ENCODE measurements at regions not wholly inside any gene's neighbourhood (a gene's known extent, or its start where the extent isn't known, plus 50 kb on each side); places are given as distances from the start of the nearest gene placed in this dataset.

- TF ChIP-seq BACH2 (CRISPR knock-in tag; IDR thresholded peaks at IDR 0.05; ENCODE audit: borderline replicate concordance), result no peak
- TF ChIP-seq RARB (CRISPR knock-in tag; IDR thresholded peaks at IDR 0.05), result no peak
- no peak for TF ChIP-seq POU6F1 (CRISPR knock-in tag; IDR thresholded peaks at IDR 0.05; ENCODE audit: borderline replicate concordance, low read depth)
- TF ChIP-seq ZC3H10 (CRISPR knock-in tag; IDR thresholded peaks at IDR 0.05), result no peak
- no peak for TF ChIP-seq PATZ1 (CRISPR knock-in tag; IDR thresholded peaks at IDR 0.05; ENCODE audit: borderline replicate concordance)
- TF ChIP-seq SNAI2 (CRISPR knock-in tag; IDR thresholded peaks at IDR 0.05), result no peak
- no peak for TF ChIP-seq GLIS3 (CRISPR knock-in tag; IDR thresholded peaks at IDR 0.05)
- no peak for TF ChIP-seq ZFP3 (CRISPR knock-in tag; IDR thresholded peaks at IDR 0.05)
- TF ChIP-seq CSRNP3 (CRISPR knock-in tag; IDR thresholded peaks at IDR 0.05), result no peak
- TF ChIP-seq ESRRG (CRISPR knock-in tag; IDR thresholded peaks at IDR 0.05), result no peak
- TF ChIP-seq ZFP30 (CRISPR knock-in tag; IDR thresholded peaks at IDR 0.05), result no peak
- no peak for TF ChIP-seq ARNTL (CRISPR knock-in tag; IDR thresholded peaks at IDR 0.05; ENCODE audit: borderline replicate concordance, low read depth)
- no peak for TF ChIP-seq TOX (CRISPR knock-in tag; IDR thresholded peaks at IDR 0.05; ENCODE audit: borderline replicate concordance)
- no peak for ATAC-seq
Observed at GRCh38 chr13:64525687-64526086, 2704.4 kb downstream of the PCDH9 start.

GRCh38 chr13:64510747-64511146 lies 2719.4 kb downstream of the PCDH9 start:
- ATAC-seq, result no peak
- no peak for TF ChIP-seq ZNF8 (CRISPR knock-in tag; IDR thresholded peaks at IDR 0.05)
- TF ChIP-seq OSR1 (CRISPR knock-in tag; IDR thresholded peaks at IDR 0.05), result no peak
- TF ChIP-seq TCF4 (CRISPR knock-in tag; IDR thresholded peaks at IDR 0.05; ENCODE audit: borderline replicate concordance), result no peak
- TF ChIP-seq SNAI2 (CRISPR knock-in tag; IDR thresholded peaks at IDR 0.05), result no peak
- TF ChIP-seq ZNF565 (CRISPR knock-in tag; conservative IDR thresholded peaks at IDR 0.05; ENCODE audit: low read depth), result no peak
- no peak for TF ChIP-seq ZC3H10 (CRISPR knock-in tag; IDR thresholded peaks at IDR 0.05)
- no peak for TF ChIP-seq ESRRG (CRISPR knock-in tag; IDR thresholded peaks at IDR 0.05)
- no peak for TF ChIP-seq CSDC2 (CRISPR knock-in tag; IDR thresholded peaks at IDR 0.05)
- TF ChIP-seq BACH2 (CRISPR knock-in tag; IDR thresholded peaks at IDR 0.05; ENCODE audit: borderline replicate concordance), result no peak
- no peak for TF ChIP-seq PATZ1 (CRISPR knock-in tag; IDR thresholded peaks at IDR 0.05; ENCODE audit: borderline replicate concordance)
- no peak for TF ChIP-seq POU6F1 (CRISPR knock-in tag; IDR thresholded peaks at IDR 0.05; ENCODE audit: borderline replicate concordance, low read depth)
- no peak for TF ChIP-seq ZNF70 (CRISPR knock-in tag; IDR thresholded peaks at IDR 0.05)
- TF ChIP-seq ISL1 (CRISPR knock-in tag; IDR thresholded peaks at IDR 0.05), result no peak
- no peak for TF ChIP-seq GLIS3 (CRISPR knock-in tag; IDR thresholded peaks at IDR 0.05)
- no peak for TF ChIP-seq ZFP3 (CRISPR knock-in tag; IDR thresholded peaks at IDR 0.05)
- no peak for TF ChIP-seq TOX (CRISPR knock-in tag; IDR thresholded peaks at IDR 0.05; ENCODE audit: borderline replicate concordance)

GRCh38 chr13:64506246-64506645 lies 2723.9 kb downstream of the PCDH9 start:
- no peak for ATAC-seq
- no peak for TF ChIP-seq ARNTL (CRISPR knock-in tag; IDR thresholded peaks at IDR 0.05; ENCODE audit: borderline replicate concordance, low read depth)
- TF ChIP-seq ZC3H10 (CRISPR knock-in tag; IDR thresholded peaks at IDR 0.05), result no peak
- no peak for TF ChIP-seq TOX (CRISPR knock-in tag; IDR thresholded peaks at IDR 0.05; ENCODE audit: borderline replicate concordance)
- TF ChIP-seq ZFP30 (CRISPR knock-in tag; IDR thresholded peaks at IDR 0.05), result no peak
- TF ChIP-seq GLIS3 (CRISPR knock-in tag; IDR thresholded peaks at IDR 0.05), result no peak
- TF ChIP-seq ESRRG (CRISPR knock-in tag; IDR thresholded peaks at IDR 0.05), result no peak
- TF ChIP-seq CSRNP3 (CRISPR knock-in tag; IDR thresholded peaks at IDR 0.05), result no peak
- TF ChIP-seq ISL1 (CRISPR knock-in tag; IDR thresholded peaks at IDR 0.05), result no peak
- TF ChIP-seq RARB (CRISPR knock-in tag; IDR thresholded peaks at IDR 0.05), result no peak
- TF ChIP-seq POU6F1 (CRISPR knock-in tag; IDR thresholded peaks at IDR 0.05; ENCODE audit: borderline replicate concordance, low read depth), result no peak
- no peak for TF ChIP-seq ZNF8 (CRISPR knock-in tag; IDR thresholded peaks at IDR 0.05)
- no peak for TF ChIP-seq ZFP3 (CRISPR knock-in tag; IDR thresholded peaks at IDR 0.05)
- no peak for TF ChIP-seq ZNF565 (CRISPR knock-in tag; conservative IDR thresholded peaks at IDR 0.05; ENCODE audit: low read depth)
- no peak for TF ChIP-seq CSDC2 (CRISPR knock-in tag; IDR thresholded peaks at IDR 0.05)
